Astrocyte of the cerebellum (primary cell): ENCODE measurements at regions not wholly inside any gene's neighbourhood (a gene's known extent, or its start where the extent isn't known, plus 50 kb on each side); places are given as distances from the start of the nearest gene placed in this dataset.

Source experiments
- DNase-seq: peaks from one replicate; pipeline ENCODE4 v3.0.0-alpha.2; 2011; ENCODE audit warnings: low read depth
- H3K4me3 ChIP-seq: 2 replicates; pipeline ENCODE4 v1.5.1; 2011; ENCODE audit warnings: mild to moderate bottlenecking, low read depth, low read length, moderate library complexity
- CTCF ChIP-seq: IDR thresholded peaks from 2 replicates; pipeline ENCODE4 v1.5.1; 2012; ENCODE audit warnings: low read length, low read depth, moderate library complexity, mild to moderate bottlenecking; ENCODE audit errors: missing control alignments
- in situ Hi-C: cut with HindIII; loops from 2 replicates; pipeline ENCODE4 v1.10.0; 2017; ENCODE audit warnings: low sequenced_read_pairs

DNA sequence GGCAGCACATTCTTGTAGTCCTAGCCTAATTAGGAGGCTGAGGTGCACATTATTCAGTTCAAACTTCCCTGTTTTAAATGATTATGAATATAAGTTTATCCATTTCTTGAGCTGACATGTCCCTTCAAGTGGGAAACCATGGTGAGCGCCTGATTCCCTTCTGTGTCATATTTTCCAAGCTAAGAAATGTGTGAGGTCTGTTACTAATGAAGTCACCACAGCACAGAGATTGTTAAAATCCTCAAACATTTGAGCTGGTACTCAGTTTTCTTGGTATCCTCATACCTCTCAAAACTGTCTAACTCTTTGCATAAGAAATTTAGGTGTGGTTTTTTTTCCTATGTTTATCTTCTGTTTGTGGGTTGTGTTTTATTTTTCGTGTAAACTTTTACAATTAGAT is 926.8 kb downstream of the GATA3 start:
- no peak for TF ChIP-seq CTCF
- no peak for DNase-seq
- H3K4me3 ChIP-seq, result no peak overlapping the region
- in situ Hi-C loops, result no loop called here

- TF ChIP-seq CTCF, result no peak
- no peak overlapping the region for H3K4me3 ChIP-seq
- no peak for DNase-seq
- in situ Hi-C loops, result no loop called here
Observed at GRCh38 chr10:8985651-8986050, 931.2 kb downstream of the GATA3 start.

DNA sequence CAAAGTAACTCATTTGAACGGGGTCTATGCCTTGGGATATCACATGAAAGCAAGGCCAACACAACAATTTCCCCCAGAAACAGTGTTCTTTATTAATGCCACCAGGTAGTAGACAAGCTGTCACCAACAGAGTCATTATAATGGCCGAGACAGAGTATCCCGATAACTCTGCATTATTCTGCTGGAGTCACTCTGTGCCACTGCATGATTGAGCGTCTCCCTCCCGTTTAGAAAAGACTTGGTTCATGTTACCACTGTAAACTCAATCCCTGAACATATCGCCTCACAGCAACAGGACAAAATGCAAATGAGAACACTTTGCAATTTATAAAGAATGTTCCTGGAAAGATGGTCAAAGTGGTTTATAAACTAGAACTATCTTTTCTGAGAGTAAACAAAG is 932.5 kb downstream of the GATA3 start:
- no peak for TF ChIP-seq CTCF
- H3K4me3 ChIP-seq, result no peak overlapping the region
- DNase-seq, result no peak
- in situ Hi-C loops, result no loop called here

DNA sequence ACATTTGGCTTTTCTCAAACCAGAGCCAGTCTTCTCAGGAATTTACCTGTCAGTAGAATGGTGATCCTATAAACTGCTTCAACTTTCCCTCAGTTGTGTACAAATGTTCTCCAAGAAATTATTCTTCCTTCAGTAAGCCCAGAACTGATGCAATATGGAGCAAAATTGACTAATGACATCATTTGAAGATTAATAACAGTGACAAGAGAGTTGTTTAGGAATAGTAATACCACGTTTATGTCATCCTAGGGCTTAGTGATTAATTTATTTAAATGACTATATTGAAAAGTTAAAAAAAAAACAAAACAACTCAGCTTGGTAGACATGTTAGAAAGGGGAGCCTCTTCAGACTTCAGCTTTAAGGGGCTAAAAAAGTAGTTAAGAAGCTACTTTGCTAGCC is 933.2 kb downstream of the GATA3 start:
- no peak for DNase-seq
- in situ Hi-C loops, result no loop called here
- TF ChIP-seq CTCF, result no peak
- H3K4me3 ChIP-seq, result no peak overlapping the region

DNA sequence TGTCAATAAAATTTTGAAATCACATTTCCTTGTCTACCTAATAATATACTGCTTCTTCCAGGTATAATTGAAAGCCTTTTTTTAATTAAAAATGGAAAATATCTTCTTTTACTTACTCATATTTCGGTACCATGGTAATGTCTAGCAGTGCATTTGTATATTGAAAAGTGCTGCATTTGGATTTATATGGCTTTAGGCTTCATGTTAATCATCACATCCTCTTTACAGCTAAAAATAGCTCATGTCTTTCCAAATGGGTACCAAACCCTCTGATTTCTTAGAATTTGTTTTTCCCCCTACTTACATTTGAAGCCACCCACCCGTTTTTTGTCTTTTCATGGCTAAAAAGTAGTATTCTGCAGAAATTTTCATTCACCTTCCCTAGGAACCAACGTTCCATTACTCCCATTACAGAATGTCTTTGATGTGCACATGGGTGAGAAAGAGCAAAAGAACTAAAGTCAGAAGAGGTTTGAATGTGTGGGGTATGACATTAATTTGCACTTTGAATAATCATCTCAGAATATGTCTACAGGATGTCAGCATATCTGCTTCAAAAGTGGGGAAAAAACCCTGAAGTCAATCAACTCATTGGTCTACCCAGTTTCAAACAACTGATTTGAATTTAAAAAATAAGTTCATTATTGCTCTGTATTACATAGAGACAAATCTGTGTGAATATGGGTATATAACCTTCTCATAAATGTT is 935.9 kb downstream of the GATA3 start:
- no peak for DNase-seq
- no peak overlapping the region for H3K4me3 ChIP-seq
- no peak for TF ChIP-seq CTCF
- in situ Hi-C loops, result no loop called here

DNA sequence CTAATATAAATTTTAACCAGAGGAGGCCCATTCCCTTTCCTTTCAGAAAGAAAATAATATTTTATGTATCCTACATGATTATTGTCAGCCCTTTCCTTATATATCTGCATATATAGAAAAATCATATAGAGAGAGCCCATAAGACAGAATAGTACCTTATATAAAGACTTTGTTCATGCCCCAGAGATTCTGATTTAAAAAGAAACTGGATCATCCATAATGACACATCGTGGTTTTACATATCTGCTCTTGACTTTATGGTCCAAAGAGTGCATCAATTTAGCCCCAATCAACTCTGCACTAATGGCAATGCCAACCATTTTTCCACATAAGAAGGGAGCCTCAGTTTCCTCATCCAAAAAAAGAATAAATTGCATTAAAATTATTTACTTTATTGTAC is 937.5 kb downstream of the GATA3 start:
- no peak for DNase-seq

More for the DNA sequence above, 937.5 kb downstream of the GATA3 start:
- H3K4me3 ChIP-seq, result no peak overlapping the region
- no peak for TF ChIP-seq CTCF
- in situ Hi-C loops, result no loop called here
